HG02642 (cell line): ENCODE measurements at regions not wholly inside any gene's neighbourhood (a gene's known extent, or its start where the extent isn't known, plus 50 kb on each side); places are given as distances from the start of the nearest gene placed in this dataset.

Experiments
- ATAC-seq: cut with Tn5 transposase; IDR thresholded peaks from one replicate; pipeline ENCODE4 v1.9.1; 2021; ENCODE audit warnings: mild to moderate bottlenecking; ENCODE audit not compliant: unreplicated experiment, poor library complexity

DNA sequence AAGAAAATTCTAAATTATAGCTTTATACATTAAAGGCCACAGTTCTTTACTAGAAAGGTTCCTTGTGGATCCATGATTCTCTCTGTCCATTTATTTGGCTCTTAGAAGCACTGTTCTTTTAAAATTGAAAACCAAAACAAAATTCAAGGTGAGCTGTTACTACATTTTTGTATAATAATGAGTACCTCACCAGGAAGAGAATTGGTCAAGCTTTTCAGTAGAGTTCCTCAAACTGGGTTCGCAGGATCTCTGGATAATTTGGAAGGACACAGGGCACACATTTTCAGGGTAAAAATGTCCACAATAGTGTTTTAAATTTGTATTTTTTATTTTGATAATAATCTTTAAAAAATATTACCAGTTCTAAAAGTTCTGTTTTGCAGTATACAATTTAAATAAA is 93.0 kb downstream of the PPP1R3A start:
- ATAC-seq, result no peak

DNA sequence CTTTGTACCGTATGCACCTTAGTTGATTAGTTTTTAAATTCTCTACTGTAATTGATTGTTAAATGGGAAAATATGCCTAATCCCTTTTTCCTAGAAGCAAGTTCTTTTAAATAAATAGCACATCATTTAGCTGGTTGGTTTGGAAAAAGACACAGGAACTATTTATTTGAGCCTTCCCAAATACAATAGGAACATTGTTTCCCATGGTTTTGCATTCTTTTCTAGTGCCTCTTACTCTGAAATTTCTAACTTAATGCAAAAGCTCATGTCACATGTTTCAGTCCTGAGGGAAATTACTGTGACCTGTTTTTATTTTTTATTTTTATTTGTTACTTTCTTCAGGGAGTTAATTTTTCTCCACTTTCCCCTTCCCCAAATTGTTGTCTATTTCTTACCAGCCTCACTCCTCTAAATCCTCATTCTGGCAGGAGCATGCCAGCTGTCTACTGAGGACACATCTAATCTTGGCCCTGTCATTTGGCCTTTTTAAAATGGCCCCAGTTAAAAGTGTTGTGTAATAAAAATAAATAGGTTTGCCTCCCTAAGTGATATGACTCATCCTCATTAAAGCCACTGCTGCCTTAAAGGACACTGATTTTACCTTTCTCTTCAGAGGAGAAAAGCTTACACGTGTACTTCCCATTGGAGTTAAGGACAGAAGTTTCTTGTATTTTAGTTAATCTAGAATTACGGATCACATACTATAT is 94.5 kb downstream of the PPP1R3A start:
- no peak for ATAC-seq

- ATAC-seq, result no peak
Measured at GRCh38 chr7:113819474-113819873, 99.3 kb downstream of the PPP1R3A start.

DNA sequence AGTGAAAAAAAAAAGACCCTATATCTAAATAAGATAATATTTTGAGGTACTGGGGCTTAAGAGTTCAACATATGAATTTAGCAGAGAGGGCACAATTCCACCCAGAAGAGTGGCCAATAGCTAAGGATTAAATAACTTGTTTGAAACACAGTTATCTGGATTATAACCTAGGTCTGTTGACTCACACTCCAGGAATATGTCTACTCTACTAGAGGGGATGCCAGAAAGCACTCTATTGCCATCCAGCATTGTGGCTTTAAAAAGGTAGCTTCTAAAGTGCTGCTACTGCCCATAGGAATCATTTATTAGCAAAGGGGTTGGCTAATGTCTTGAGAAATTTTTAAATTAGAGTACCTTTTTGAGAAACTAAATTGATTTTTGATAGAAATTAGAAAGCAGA is 102.2 kb downstream of the PPP1R3A start:
- ATAC-seq, result no peak

DNA sequence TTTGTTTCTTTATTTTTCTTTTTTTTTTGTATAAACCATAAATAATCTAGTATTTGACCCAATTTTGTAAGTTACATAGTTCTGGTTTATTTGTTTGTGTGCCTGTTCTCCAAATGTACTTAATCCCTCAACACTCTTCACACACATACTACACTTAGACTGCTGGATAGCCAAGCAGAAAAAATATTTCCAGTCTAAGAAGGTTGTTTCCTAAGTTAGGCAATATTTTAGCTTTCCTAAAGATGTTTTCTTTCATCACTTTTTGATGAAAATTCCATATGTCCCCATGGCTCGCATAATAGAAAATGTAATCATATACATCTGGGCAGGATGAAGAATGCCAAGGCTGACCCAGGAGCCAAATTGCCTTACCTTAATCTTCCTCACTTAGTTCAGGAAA is 105.3 kb downstream of the PPP1R3A start:
- no peak for ATAC-seq

GRCh38 chr7:113812591-113813255 is 106.1 kb downstream of the PPP1R3A start:
- ATAC-seq, result no peak

DNA sequence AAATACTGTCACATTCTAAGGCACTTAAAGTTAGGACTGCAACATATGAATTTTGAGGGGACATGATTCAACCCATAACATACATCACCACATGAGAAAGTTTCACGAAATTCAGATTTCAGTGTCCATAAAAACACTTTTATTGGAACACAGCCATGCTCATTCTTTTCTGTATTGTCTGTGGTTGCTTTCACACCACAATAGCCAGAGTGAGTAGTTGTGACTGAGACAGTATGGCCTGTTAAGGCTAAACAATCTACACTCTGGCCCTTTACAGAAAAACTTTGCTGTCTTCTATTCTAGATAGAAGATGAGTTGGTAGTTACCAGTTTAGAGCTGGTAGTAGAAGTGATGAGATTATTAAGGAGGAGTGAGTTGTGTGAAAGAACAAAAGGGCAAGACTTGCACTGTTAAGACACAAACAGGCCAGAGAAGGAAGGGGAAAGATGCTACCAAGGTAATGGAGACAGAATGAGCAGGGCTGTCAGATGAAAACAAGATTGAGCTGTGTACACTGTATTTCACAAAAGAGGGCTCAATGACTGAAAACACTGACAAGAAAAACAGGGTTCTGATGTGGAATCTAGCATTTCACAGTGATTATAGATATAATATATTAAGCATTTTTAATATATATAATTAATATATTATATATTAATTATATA is 108.6 kb downstream of the PPP1R3A start:
- no peak for ATAC-seq

- no peak for ATAC-seq
Measured at GRCh38 chr7:113809581-113809980, 109.2 kb downstream of the PPP1R3A start.

DNA sequence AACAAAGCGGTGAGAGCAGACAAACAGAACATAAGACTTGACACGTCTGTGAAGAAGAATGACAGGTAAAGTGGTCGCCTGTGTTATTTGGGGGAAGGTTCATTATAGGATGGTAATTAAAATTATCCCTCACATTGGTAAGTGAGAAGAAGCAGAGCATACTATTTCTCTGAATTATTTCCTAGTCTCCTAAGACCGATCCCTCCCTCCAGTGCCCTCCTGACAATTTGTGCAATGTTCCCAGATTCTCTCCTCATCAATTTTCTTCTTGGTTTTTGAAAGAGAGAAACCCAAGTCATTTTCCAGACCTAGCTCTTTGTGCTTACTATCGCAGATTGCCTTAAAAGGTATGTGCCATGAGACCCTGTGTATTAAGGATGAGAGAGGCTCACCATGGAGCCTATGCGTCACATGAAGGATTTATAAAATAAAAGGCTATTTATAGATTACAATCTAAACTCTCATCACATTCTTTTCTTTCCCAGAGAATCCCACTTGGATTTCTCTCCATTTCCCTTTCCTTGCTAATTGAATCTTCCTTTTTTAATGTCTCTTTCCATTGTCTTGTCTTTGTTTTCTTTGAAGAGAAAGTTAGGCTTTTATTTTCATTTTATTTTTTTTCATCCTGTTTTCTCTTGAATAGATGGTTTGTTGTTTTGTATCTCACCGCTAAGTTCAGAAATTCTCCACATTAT is 112.0 kb downstream of the PPP1R3A start:
- ATAC-seq, result no peak

DNA sequence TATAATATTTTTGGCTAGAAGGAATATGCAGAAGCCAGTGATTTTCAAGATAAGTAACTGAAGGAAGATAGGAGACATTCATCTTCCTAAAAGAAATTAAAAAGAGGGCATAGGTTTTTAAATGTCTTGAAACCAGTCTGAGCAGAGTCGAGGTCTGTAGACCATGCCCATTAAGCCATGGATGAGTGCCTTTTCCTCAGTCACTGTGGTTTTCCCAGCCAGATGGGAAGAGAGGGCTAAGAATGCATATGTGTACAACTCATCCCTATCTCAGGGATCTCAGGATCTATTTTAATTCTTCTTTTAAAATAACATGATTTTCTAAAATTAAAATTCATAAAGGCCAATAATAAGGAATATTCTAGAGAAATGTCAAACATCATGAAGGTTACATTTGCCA is 112.8 kb downstream of the PPP1R3A start:
- ATAC-seq, result no peak

DNA sequence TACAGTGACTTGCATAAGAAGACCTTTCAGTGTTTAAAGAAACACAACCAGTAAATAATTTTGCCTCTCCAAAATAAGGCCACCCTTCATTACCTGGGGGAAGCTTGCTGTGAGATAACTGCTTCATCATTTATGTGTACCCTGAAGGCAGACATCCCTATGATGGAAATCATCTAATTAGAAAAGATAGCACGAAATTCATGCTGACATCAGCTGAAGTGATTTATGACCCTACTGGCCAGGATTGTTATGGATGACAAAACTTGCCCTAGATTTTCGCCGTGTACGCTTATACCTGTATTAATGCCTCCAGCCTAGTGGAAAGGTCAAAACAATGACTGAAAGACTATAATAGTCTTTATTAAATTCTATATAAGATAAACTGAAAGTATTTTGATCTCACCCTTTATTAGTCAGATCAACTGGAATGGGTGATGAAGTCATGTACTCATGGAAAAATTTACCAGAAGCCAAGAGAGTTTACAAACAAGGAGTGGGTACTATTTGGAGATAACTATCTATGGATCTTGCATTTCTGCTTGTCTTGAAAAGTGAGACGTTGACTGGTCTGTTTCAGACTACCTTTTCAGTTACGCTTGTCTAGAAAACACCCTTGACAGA is 114.2 kb downstream of the PPP1R3A start:
- no peak for ATAC-seq

- no peak for ATAC-seq
Measured at GRCh38 chr7:113801751-113802150, 117.1 kb downstream of the PPP1R3A start.

- ATAC-seq, result no peak
Measured at GRCh38 chr7:113800826-113801225, 118.0 kb downstream of the PPP1R3A start.

- ATAC-seq, result peak; percentile 99
Measured at GRCh38 chr7:113799896-113800295, 118.9 kb downstream of the PPP1R3A start.

DNA sequence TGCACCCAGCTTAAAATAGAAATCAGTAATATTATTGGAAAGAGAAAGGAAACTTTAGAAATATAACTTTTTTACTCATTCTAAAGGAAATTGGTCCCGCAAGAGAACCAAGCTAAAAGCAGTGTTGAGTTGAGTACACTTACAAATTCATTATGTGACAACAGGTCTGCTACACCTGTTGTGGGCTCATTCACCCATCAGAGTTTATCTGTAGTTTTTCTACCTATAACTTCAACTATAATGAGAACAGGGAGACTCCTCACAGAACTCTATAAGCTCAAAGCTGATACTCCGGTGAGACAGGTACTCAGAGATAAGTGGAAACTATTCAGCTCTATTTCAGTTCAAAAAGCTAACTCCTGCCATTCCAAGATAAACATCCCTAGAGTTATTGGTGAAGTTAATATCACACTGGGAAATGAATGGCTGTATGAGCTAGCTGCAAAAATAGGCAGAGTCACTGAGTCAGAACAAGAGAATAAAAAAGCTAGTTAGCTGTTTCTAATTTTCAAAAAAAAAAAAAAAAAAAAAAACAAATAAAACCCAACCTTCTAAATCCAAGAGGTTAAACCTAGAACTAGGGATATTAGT is 121.3 kb downstream of the PPP1R3A start:
- no peak for ATAC-seq

DNA sequence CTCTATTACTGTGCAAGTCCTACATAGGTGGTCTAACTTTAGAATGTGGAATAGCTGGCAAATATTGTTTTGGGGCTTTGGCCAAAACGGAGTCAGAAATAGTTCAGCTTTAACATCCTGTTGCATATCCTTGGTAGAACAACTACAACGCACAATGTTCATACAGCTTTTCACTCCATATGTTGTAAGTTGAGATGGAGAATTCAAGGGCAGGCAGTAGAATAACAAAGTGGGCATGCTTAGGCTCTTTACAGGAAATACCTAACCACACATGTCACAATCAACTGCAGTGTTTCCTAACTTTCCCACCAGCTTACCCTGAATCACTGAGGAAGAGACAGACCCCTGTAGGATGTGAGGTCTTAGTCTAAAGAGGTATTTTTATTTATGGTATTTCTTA is 122.3 kb downstream of the PPP1R3A start:
- ATAC-seq, result no peak

- ATAC-seq, result no peak
Measured at GRCh38 chr7:113794573-113794972, 124.2 kb downstream of the PPP1R3A start.

DNA sequence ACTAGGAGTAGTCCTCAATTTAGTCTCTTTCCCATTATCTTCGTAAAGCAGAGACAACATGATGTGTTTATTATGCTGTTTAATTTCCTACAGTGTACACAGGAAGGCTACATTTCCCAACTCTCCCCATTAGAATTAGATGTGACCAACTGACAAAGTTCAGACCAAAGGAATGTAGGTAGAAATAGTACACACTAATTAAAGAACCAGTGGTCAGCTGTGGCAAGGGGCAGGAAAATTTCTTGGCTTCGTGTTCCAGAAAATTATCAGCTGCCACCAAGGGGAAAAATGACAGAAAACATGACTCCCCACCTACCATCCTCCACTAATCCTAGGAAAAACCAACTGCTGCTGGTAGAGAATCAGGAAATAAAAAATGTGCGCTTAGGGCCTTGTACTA is 125.6 kb downstream of the PPP1R3A start:
- ATAC-seq, result no peak

DNA sequence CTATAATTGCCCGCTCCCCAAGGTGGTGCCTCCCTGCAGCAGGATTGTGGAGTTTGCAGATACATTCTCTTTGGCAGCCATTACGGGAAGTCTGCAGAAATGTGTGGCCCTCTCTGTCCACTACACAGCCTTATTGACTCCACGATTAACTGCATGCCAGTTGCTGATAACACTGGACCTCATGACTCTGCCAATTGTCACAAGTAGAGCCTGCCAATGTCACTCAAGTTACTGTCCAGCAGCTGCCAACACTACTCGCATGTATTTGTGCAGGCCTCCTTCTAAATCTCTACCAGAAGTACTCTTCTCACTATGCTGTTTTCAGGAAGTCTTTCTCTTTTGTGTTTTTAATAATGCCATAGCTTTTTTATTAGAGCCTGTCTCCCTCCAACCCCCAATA is 128.8 kb downstream of the PPP1R3A start:
- ATAC-seq, result no peak

- no peak for ATAC-seq
Measured at GRCh38 chr7:113787106-113787505, 131.7 kb downstream of the PPP1R3A start.
